Testis (tissue), 2 donors: ENCODE measurements at regions not wholly inside any gene's neighbourhood (a gene's known extent, or its start where the extent isn't known, plus 50 kb on each side); places are given as distances from the start of the nearest gene placed in this dataset.

ENCODE experiments used
- POLR2A ChIP-seq: fragments of 450-650 bp; IDR thresholded peaks from one replicate; pipeline ENCODE4 v1.6.1; 2017; ENCODE audit warnings: antibody characterized with exemption, mild to moderate bottlenecking, moderate library complexity
- TF ChIP-seq, protein P1 (sequence below), 3 experiments: fragments of 450-650 bp in 2 of 3; fragments of 200-600 bp in 1 of 3; sonication (generic) in 1 of 3; IDR thresholded peaks; one replicate each; pipeline ENCODE4 v1.5.1; 2016 to 2019; ENCODE audit warnings: antibody characterized with exemption in 3 of 3, mild to moderate bottlenecking in 2 of 3, moderate library complexity in 1 of 3

DNA sequence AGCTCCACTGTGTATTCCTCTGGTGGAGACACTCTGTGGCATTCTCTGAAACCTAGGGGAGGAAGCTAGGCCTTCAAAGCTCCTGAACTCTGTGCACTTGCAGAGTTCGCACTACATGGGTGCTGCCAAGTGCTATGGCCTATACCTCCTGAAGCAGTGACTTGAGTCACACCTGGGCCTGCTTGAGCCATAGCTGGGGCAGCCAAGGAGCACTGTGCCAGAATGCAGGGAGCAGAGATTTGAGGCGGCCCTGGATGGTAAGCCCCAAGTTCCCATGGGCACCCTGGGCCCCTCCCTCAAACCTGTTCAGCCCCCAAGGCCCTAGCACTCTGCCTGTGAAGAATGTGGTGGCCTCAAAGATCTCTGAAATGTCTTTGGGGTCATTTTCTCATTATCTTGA is 212.9 kb downstream of the SPATA31A6 start:
- TF ChIP-seq, protein P1, sequence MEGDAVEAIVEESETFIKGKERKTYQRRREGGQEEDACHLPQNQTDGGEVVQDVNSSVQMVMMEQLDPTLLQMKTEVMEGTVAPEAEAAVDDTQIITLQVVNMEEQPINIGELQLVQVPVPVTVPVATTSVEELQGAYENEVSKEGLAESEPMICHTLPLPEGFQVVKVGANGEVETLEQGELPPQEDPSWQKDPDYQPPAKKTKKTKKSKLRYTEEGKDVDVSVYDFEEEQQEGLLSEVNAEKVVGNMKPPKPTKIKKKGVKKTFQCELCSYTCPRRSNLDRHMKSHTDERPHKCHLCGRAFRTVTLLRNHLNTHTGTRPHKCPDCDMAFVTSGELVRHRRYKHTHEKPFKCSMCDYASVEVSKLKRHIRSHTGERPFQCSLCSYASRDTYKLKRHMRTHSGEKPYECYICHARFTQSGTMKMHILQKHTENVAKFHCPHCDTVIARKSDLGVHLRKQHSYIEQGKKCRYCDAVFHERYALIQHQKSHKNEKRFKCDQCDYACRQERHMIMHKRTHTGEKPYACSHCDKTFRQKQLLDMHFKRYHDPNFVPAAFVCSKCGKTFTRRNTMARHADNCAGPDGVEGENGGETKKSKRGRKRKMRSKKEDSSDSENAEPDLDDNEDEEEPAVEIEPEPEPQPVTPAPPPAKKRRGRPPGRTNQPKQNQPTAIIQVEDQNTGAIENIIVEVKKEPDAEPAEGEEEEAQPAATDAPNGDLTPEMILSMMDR (IDR thresholded peaks at IDR 0.05): no peak
- TF ChIP-seq POLR2A: no peak
